NCI-H524 treated with DMSO at 0.1 percent for 48 hours (cell line): ENCODE measurements at regions not wholly inside any gene's neighbourhood (a gene's known extent, or its start where the extent isn't known, plus 50 kb on each side); places are given as distances from the start of the nearest gene placed in this dataset.
"Not testable (repeated sequence)": the region's sequence is repeated elsewhere in the genome, so short reads cannot be mapped to it uniquely, and the experiment has no call there.

Source experiments
- DNase-seq: peaks from one replicate; lab custom pipeline; 2025; lab: John Stamatoyannopoulos, UW

- no peak for DNase-seq
Measured at GRCh38 chr4:31649878-31650277, 929.7 kb downstream of the PCDH7 start.

GRCh38 chr4:31651541-31651940 is 931.4 kb downstream of the PCDH7 start:
- no peak for DNase-seq

- DNase-seq: no peak
Measured at GRCh38 chr4:31655328-31655727, 935.2 kb downstream of the PCDH7 start.

- no peak for DNase-seq
Measured at GRCh38 chr4:31657859-31658570, 937.8 kb downstream of the PCDH7 start.

- DNase-seq: no peak
Measured at GRCh38 chr4:31660916-31661315, 940.7 kb downstream of the PCDH7 start.

GRCh38 chr4:31662951-31663350 is 942.8 kb downstream of the PCDH7 start:
- DNase-seq: no peak

- DNase-seq: no peak
Measured at GRCh38 chr4:31667686-31668085, 947.5 kb downstream of the PCDH7 start.

- no peak for DNase-seq
Measured at GRCh38 chr4:31674313-31674947, 954.3 kb downstream of the PCDH7 start.

- DNase-seq: no peak
Measured at GRCh38 chr4:31678356-31678755, 958.2 kb downstream of the PCDH7 start.

- no peak for DNase-seq
Measured at GRCh38 chr4:31682796-31683195, 962.6 kb downstream of the PCDH7 start.

- DNase-seq: no peak
Measured at GRCh38 chr4:31687717-31688342, 967.7 kb downstream of the PCDH7 start.

- no peak for DNase-seq
Measured at GRCh38 chr4:31692399-31692940, 972.3 kb downstream of the PCDH7 start.

- DNase-seq: no peak
Measured at GRCh38 chr4:31701256-31701655, 981.1 kb downstream of the PCDH7 start.

- DNase-seq: no peak
Measured at GRCh38 chr4:31702326-31702725, 982.2 kb downstream of the PCDH7 start.

- DNase-seq: no peak
Measured at GRCh38 chr4:31714238-31714637, 994.1 kb downstream of the PCDH7 start.

- no peak for DNase-seq
Measured at GRCh38 chr4:31715302-31715701, 995.1 kb downstream of the PCDH7 start.

- DNase-seq: no peak
Measured at GRCh38 chr4:31727030-31727429, 1006.9 kb downstream of the PCDH7 start.

- DNase-seq: no peak
Measured at GRCh38 chr4:31735004-31735403, 1014.8 kb downstream of the PCDH7 start.

GRCh38 chr4:31737419-31737818 is 1017.2 kb downstream of the PCDH7 start:
- no peak for DNase-seq

- no peak for DNase-seq
Measured at GRCh38 chr4:31741326-31741725, 1021.2 kb downstream of the PCDH7 start.

- DNase-seq: no peak
Measured at GRCh38 chr4:31748382-31748781, 1028.2 kb downstream of the PCDH7 start.

- not testable (repeated sequence) for DNase-seq
Measured at GRCh38 chr4:31750581-31750980, 1030.4 kb downstream of the PCDH7 start.

GRCh38 chr4:31755751-31756150 is 1035.6 kb downstream of the PCDH7 start:
- no peak for DNase-seq
